Activated CD8-positive, alpha-beta T cell treated with anti-CD3 and anti-CD28 coated beads, Interleukin-2, amount 10 ng/mL, durations not matched to agents 7 days and 5 days (primary cell): ENCODE measurements at regions not wholly inside any gene's neighbourhood (a gene's known extent, or its start where the extent isn't known, plus 50 kb on each side); places are given as distances from the start of the nearest gene placed in this dataset.

Experiments
- ATAC-seq: fragments of 150-1000 bp; cut with Tn5 transposase; one replicate; pipeline ENCODE4 v1.10.0; 2021; ENCODE audit warnings: moderate library complexity
- CTCF ChIA-PET: fragments of 350-600 bp; sonication (Branson Sonifier 250); formaldehyde crosslinking; loops from one replicate; lab custom pipeline; 2021; ENCODE audit warnings: antibody characterized with exemption; lab: Charles Lee
- POLR2A ChIA-PET: fragments of 350-600 bp; sonication (Branson Sonifier 250); formaldehyde crosslinking; loops from one replicate; lab custom pipeline; 2021; ENCODE audit warnings: antibody characterized with exemption; lab: Charles Lee
- DNase-seq: peaks from one replicate; pipeline ENCODE4 v3.0.0-alpha.2; 2020
- H3K27ac Mint-ChIP-seq: one replicate; pipeline ENCODE4 v1.8.0; 2021; ENCODE audit warnings: mild to moderate bottlenecking, mixed read lengths
- H3K27me3 Mint-ChIP-seq: one replicate; pipeline ENCODE4 v1.8.0; 2021; ENCODE audit warnings: low read depth, mixed read lengths
- H3K36me3 Mint-ChIP-seq: one replicate; pipeline ENCODE4 v1.8.0; 2021; ENCODE audit warnings: low read depth, mixed read lengths
- H3K4me1 Mint-ChIP-seq: one replicate; pipeline ENCODE4 v1.8.0; 2021; ENCODE audit warnings: low read depth, mixed read lengths
- H3K4me3 Mint-ChIP-seq: one replicate; pipeline ENCODE4 v1.8.0; 2021; ENCODE audit warnings: mild to moderate bottlenecking, mixed read lengths
- H3K9me3 Mint-ChIP-seq: one replicate; pipeline ENCODE4 v1.8.0; 2022; ENCODE audit warnings: mixed read lengths; ENCODE audit not compliant: insufficient read depth

GRCh38 chr4:58679051-58679450 is 1568.9 kb upstream of the IGFBP7 start:
- no peaks in the 10 kb centered on the region for H3K27me3 Mint-ChIP-seq
- POLR2A ChIA-PET = no interaction called here
- H3K36me3 Mint-ChIP-seq = no peaks in the 10 kb centered on the region
- ATAC-seq (no peak), DNase-seq (no peak)
- CTCF ChIA-PET = no interaction called here
- no peak overlapping the region for H3K4me3 Mint-ChIP-seq
- H3K9me3 Mint-ChIP-seq = peaks cover 20% of the 10 kb centered on the region
- H3K27ac Mint-ChIP-seq = no peak overlapping the region
- H3K4me1 Mint-ChIP-seq = no peaks in the 10 kb centered on the region

- DNase-seq (no peak), ATAC-seq (no peak)
- Mint-ChIP-seq H3K4me1 (no peaks in the 10 kb centered on the region), H3K9me3 (peaks cover 12% of the 10 kb centered on the region), H3K27ac (no peak overlapping the region), H3K4me3 (no peak overlapping the region), H3K27me3 (no peaks in the 10 kb centered on the region), H3K36me3 (no peaks in the 10 kb centered on the region)
- CTCF ChIA-PET = no interaction called here
- POLR2A ChIA-PET = no interaction called here
Measured at GRCh38 chr4:58669783-58670182, 1559.6 kb upstream of the IGFBP7 start.

GRCh38 chr4:58665649-58666048 is 1555.5 kb upstream of the IGFBP7 start:
- Mint-ChIP-seq H3K4me1 (no peaks in the 10 kb centered on the region), H3K36me3 (no peaks in the 10 kb centered on the region), H3K9me3 (peaks cover 9% of the 10 kb centered on the region), H3K4me3 (no peak overlapping the region), H3K27ac (no peak overlapping the region), H3K27me3 (no peaks in the 10 kb centered on the region)
- ChIA-PET POLR2A (no interaction called here), CTCF (no interaction called here)
- no peak for ATAC-seq
- no peak for DNase-seq

GRCh38 chr4:58658701-58659100 is 1548.5 kb upstream of the IGFBP7 start:
- H3K27me3 Mint-ChIP-seq = no peaks in the 10 kb centered on the region
- CTCF ChIA-PET = no interaction called here
- H3K27ac Mint-ChIP-seq = no peak overlapping the region
- DNase-seq (no peak), ATAC-seq (no peak)
- POLR2A ChIA-PET = no interaction called here
- no peaks in the 10 kb centered on the region for H3K9me3 Mint-ChIP-seq
- H3K36me3 Mint-ChIP-seq = no peaks in the 10 kb centered on the region
- no peak overlapping the region for H3K4me3 Mint-ChIP-seq
- no peaks in the 10 kb centered on the region for H3K4me1 Mint-ChIP-seq

GRCh38 chr4:58653251-58653650 is 1543.1 kb upstream of the IGFBP7 start:
- no peaks in the 10 kb centered on the region for H3K27me3 Mint-ChIP-seq
- no peak overlapping the region for H3K4me3 Mint-ChIP-seq
- POLR2A ChIA-PET = no interaction called here
- no peaks in the 10 kb centered on the region for H3K9me3 Mint-ChIP-seq
- H3K27ac Mint-ChIP-seq = no peak overlapping the region
- H3K4me1 Mint-ChIP-seq = no peaks in the 10 kb centered on the region
- CTCF ChIA-PET = no interaction called here
- DNase-seq (no peak), ATAC-seq (no peak)
- H3K36me3 Mint-ChIP-seq = no peaks in the 10 kb centered on the region

GRCh38 chr4:58649226-58649625 is 1539.0 kb upstream of the IGFBP7 start:
- ChIA-PET POLR2A (no interaction called here), CTCF (no interaction called here)
- no peak for DNase-seq
- no peak overlapping the region for H3K27ac Mint-ChIP-seq
- no peak for ATAC-seq
- no peak overlapping the region for H3K4me3 Mint-ChIP-seq
- H3K9me3 Mint-ChIP-seq = no peaks in the 10 kb centered on the region
- H3K36me3 Mint-ChIP-seq = no peaks in the 10 kb centered on the region
- no peaks in the 10 kb centered on the region for H3K4me1 Mint-ChIP-seq
- H3K27me3 Mint-ChIP-seq = no peaks in the 10 kb centered on the region

- Mint-ChIP-seq H3K4me3 (no peak overlapping the region), H3K27ac (no peak overlapping the region), H3K27me3 (no peaks in the 10 kb centered on the region), H3K9me3 (peaks cover 5% of the 10 kb centered on the region), H3K36me3 (no peaks in the 10 kb centered on the region), H3K4me1 (no peaks in the 10 kb centered on the region)
- CTCF ChIA-PET = no interaction called here
- POLR2A ChIA-PET = no interaction called here
- DNase-seq = no peak
- no peak for ATAC-seq
Measured at GRCh38 chr4:58646126-58646525, 1535.9 kb upstream of the IGFBP7 start.

GRCh38 chr4:58644549-58644948 is 1534.4 kb upstream of the IGFBP7 start:
- Mint-ChIP-seq H3K36me3 (no peaks in the 10 kb centered on the region), H3K27ac (no peak overlapping the region), H3K9me3 (peaks cover 5% of the 10 kb centered on the region), H3K27me3 (no peaks in the 10 kb centered on the region), H3K4me3 (no peak overlapping the region), H3K4me1 (no peaks in the 10 kb centered on the region)
- CTCF ChIA-PET = no interaction called here
- ATAC-seq = no peak
- POLR2A ChIA-PET = no interaction called here
- no peak for DNase-seq

- no peaks in the 10 kb centered on the region for H3K36me3 Mint-ChIP-seq
- ATAC-seq (no peak), DNase-seq (no peak)
- H3K9me3 Mint-ChIP-seq = no peaks in the 10 kb centered on the region
- no peak overlapping the region for H3K4me3 Mint-ChIP-seq
- no peaks in the 10 kb centered on the region for H3K27me3 Mint-ChIP-seq
- POLR2A ChIA-PET = no interaction called here
- CTCF ChIA-PET = no interaction called here
- H3K4me1 Mint-ChIP-seq = no peaks in the 10 kb centered on the region
- no peak overlapping the region for H3K27ac Mint-ChIP-seq
Measured at GRCh38 chr4:58636381-58636780, 1526.2 kb upstream of the IGFBP7 start.

GRCh38 chr4:58617226-58617625 is 1507.0 kb upstream of the IGFBP7 start:
- DNase-seq (no peak), ATAC-seq (no peak)
- peaks cover 8% of the 10 kb centered on the region for H3K9me3 Mint-ChIP-seq
- H3K4me1 Mint-ChIP-seq = no peaks in the 10 kb centered on the region
- H3K4me3 Mint-ChIP-seq = no peak overlapping the region
- H3K36me3 Mint-ChIP-seq = no peaks in the 10 kb centered on the region
- H3K27me3 Mint-ChIP-seq = no peaks in the 10 kb centered on the region
- POLR2A ChIA-PET = no interaction called here
- H3K27ac Mint-ChIP-seq = no peak overlapping the region
- CTCF ChIA-PET = no interaction called here

- no peak overlapping the region for H3K4me3 Mint-ChIP-seq
- H3K4me1 Mint-ChIP-seq = no peaks in the 10 kb centered on the region
- no peak overlapping the region for H3K27ac Mint-ChIP-seq
- ChIA-PET CTCF (no interaction called here), POLR2A (no interaction called here)
- peaks cover 12% of the 10 kb centered on the region for H3K9me3 Mint-ChIP-seq
- DNase-seq (no peak), ATAC-seq (no peak)
- no peaks in the 10 kb centered on the region for H3K27me3 Mint-ChIP-seq
- no peaks in the 10 kb centered on the region for H3K36me3 Mint-ChIP-seq
Measured at GRCh38 chr4:58611012-58611411, 1500.8 kb upstream of the IGFBP7 start.

- H3K27me3 Mint-ChIP-seq = no peaks in the 10 kb centered on the region
- DNase-seq (no peak), ATAC-seq (no peak)
- ChIA-PET CTCF (no interaction called here), POLR2A (no interaction called here)
- H3K4me1 Mint-ChIP-seq = no peaks in the 10 kb centered on the region
- H3K36me3 Mint-ChIP-seq = no peaks in the 10 kb centered on the region
- peaks cover 22% of the 10 kb centered on the region for H3K9me3 Mint-ChIP-seq
- H3K4me3 Mint-ChIP-seq = no peak overlapping the region
- H3K27ac Mint-ChIP-seq = no peak overlapping the region
Measured at GRCh38 chr4:58606303-58606702, 1496.1 kb upstream of the IGFBP7 start.

GRCh38 chr4:58603951-58604350 is 1493.8 kb upstream of the IGFBP7 start:
- no peak overlapping the region for H3K4me3 Mint-ChIP-seq
- H3K4me1 Mint-ChIP-seq = no peaks in the 10 kb centered on the region
- H3K9me3 Mint-ChIP-seq = peaks cover 12% of the 10 kb centered on the region
- no peak overlapping the region for H3K27ac Mint-ChIP-seq
- H3K27me3 Mint-ChIP-seq = no peaks in the 10 kb centered on the region
- H3K36me3 Mint-ChIP-seq = no peaks in the 10 kb centered on the region
- ATAC-seq (no peak), DNase-seq (no peak)
- ChIA-PET CTCF (no interaction called here), POLR2A (no interaction called here)
